HuH-7 (cell line): ENCODE measurements at regions not wholly inside any gene's neighbourhood (a gene's known extent, or its start where the extent isn't known, plus 50 kb on each side); places are given as distances from the start of the nearest gene placed in this dataset.

ENCODE experiments used
- DNase-seq: peaks from one replicate; pipeline ENCODE4 v3.0.0; 2011; ENCODE audit warnings: low spot score

- DNase-seq, result no peak
Observed at GRCh38 chr3:117557464-117558090, 848.0 kb downstream of the TUSC7 start.

- no peak for DNase-seq
Observed at GRCh38 chr3:117558681-117559080, 849.1 kb downstream of the TUSC7 start.

- no peak for DNase-seq
Observed at GRCh38 chr3:117562000-117562399, 852.4 kb downstream of the TUSC7 start.

GRCh38 chr3:117563063-117563462, 853.5 kb downstream of the TUSC7 start:
- DNase-seq, result no peak

- DNase-seq, result no peak
Observed at GRCh38 chr3:117565777-117566176, 856.2 kb downstream of the TUSC7 start.

- no peak for DNase-seq
Observed at GRCh38 chr3:117566926-117567325, 857.3 kb downstream of the TUSC7 start.

- DNase-seq, result no peak
Observed at GRCh38 chr3:117567382-117567781, 857.8 kb downstream of the TUSC7 start.

GRCh38 chr3:117567906-117568305, 858.3 kb downstream of the TUSC7 start:
- DNase-seq, result no peak

GRCh38 chr3:117572786-117573185, 863.2 kb downstream of the TUSC7 start:
- no peak for DNase-seq

- DNase-seq, result no peak
Observed at GRCh38 chr3:117580806-117581205, 871.2 kb downstream of the TUSC7 start.

- DNase-seq, result no peak
Observed at GRCh38 chr3:117586161-117586560, 876.6 kb downstream of the TUSC7 start.

GRCh38 chr3:117587416-117587815, 877.8 kb downstream of the TUSC7 start:
- DNase-seq, result no peak

GRCh38 chr3:117589454-117589853, 879.9 kb downstream of the TUSC7 start:
- DNase-seq, result no peak

- DNase-seq, result no peak
Observed at GRCh38 chr3:117595615-117596014, 886.0 kb downstream of the TUSC7 start.

GRCh38 chr3:117596503-117596902, 886.9 kb downstream of the TUSC7 start:
- DNase-seq, result no peak

- DNase-seq, result no peak
Observed at GRCh38 chr3:117597865-117598264, 888.3 kb downstream of the TUSC7 start.

GRCh38 chr3:117600112-117600511, 890.5 kb downstream of the TUSC7 start:
- no peak for DNase-seq

GRCh38 chr3:117600666-117601065, 891.1 kb downstream of the TUSC7 start:
- DNase-seq, result no peak

GRCh38 chr3:117602058-117602644, 892.6 kb downstream of the TUSC7 start:
- no peak for DNase-seq

- no peak for DNase-seq
Observed at GRCh38 chr3:117603097-117603496, 893.5 kb downstream of the TUSC7 start.

- DNase-seq, result no peak
Observed at GRCh38 chr3:117606866-117607265, 897.3 kb downstream of the TUSC7 start.

GRCh38 chr3:117609330-117609729, 899.8 kb downstream of the TUSC7 start:
- DNase-seq, result no peak

- DNase-seq, result no peak
Observed at GRCh38 chr3:117610156-117610555, 900.6 kb downstream of the TUSC7 start.

GRCh38 chr3:117611211-117611610, 901.6 kb downstream of the TUSC7 start:
- DNase-seq, result no peak
